ENCODE measurements at regions not wholly inside any gene's neighbourhood (a gene's known extent, or its start where the extent isn't known, plus 50 kb on each side); places are given as distances from the start of the nearest gene placed in this dataset.

DNA sequence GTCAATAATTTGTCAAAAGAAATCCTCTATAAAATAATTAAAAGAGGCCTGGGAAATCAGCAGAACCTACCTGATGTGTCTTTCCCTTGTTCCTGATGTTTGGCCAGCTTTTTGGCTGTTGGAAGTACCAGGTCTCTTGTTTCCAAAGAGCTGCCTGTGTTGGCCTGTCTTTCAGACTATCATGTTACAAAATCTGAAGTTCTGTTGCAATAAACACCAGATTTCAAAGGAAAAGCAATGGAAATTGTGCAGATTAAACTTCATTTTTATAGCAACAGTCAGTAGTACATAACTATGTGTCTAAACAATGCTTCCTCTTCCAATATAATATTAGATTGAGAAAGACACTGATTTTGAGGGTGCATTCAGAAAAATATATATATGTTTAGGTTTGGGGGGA lies 647.2 kb upstream of the CXADR start:
- TF ChIP-seq POLR2A (IDR thresholded peaks at IDR 0.05; ENCODE audit: low read depth, low read length) (no peak), POU2F2 (IDR thresholded peaks at IDR 0.05; ENCODE audit: low read depth, low read length) (no peak), POLR2AphosphoS5 (IDR thresholded peaks at IDR 0.05; ENCODE audit: low read depth, low read length) (no peak), TAF1 (IDR thresholded peaks at IDR 0.05; ENCODE audit: low read depth, low read length) (no peak), SPI1 (IDR thresholded peaks at IDR 0.05; ENCODE audit: low read depth, low read length) (no peak), PAX5 (IDR thresholded peaks at IDR 0.05; ENCODE audit: insufficient read depth, low read length, severe bottlenecking) (no peak)
